CD4-positive, alpha-beta T cell (primary cell): ENCODE measurements at regions not wholly inside any gene's neighbourhood (a gene's known extent, or its start where the extent isn't known, plus 50 kb on each side); places are given as distances from the start of the nearest gene placed in this dataset.

Experiments used
- ATAC-seq: fragments of 200-7000 bp; cut with Tn5 transposase; one replicate; pipeline ENCODE4 v1.10.0; 2022; ENCODE audit warnings: mild to moderate bottlenecking; ENCODE audit not compliant: poor library complexity
- CTCF ChIA-PET: fragments of 350-600 bp; sonication (Branson Sonifier 250); formaldehyde crosslinking; loops from one replicate; lab custom pipeline; 2021; ENCODE audit warnings: antibody characterized with exemption, inconsistent platforms; lab: Charles Lee
- POLR2A ChIA-PET: fragments of 350-600 bp; sonication (Branson Sonifier 250); formaldehyde crosslinking; loops from one replicate; lab custom pipeline; 2021; ENCODE audit warnings: antibody characterized with exemption, inconsistent platforms; lab: Charles Lee
- DNase-seq, 14 experiments: peaks; one replicate each; pipeline ENCODE4 v3.0.0-alpha.2; 2013 to 2020; ENCODE audit warnings: mixed read lengths in 2 of 14
- H3K27ac ChIP-seq, 2 donors: one replicate each; pipeline versions ENCODE4 v1.5.1 to v1.7.0; 2013; ENCODE audit warnings: low read length in 2 of 2, low read depth in 1 of 2, mild to moderate bottlenecking in 1 of 2
- H3K27me3 ChIP-seq, 2 experiments: 1 replicate in 1 of 2; 2 replicates in 1 of 2; pipeline versions ENCODE4 v1.6.1 to v1.7.0; 2013; ENCODE audit warnings: low read length in 2 of 2, control low read depth in 1 of 2, mild to moderate bottlenecking in 1 of 2, moderate library complexity in 1 of 2; ENCODE audit not compliant: insufficient read depth in 2 of 2, control insufficient read depth in 1 of 2
- H3K36me3 ChIP-seq: one replicate; pipeline ENCODE4 v1.6.1; 2013; ENCODE audit warnings: low read length, control low read depth; ENCODE audit not compliant: insufficient read depth
- H3K4me1 ChIP-seq: one replicate; pipeline ENCODE4 v1.6.1; 2013; ENCODE audit warnings: low read length, control low read depth; ENCODE audit not compliant: insufficient read depth
- H3K4me3 ChIP-seq: one replicate; pipeline ENCODE4 v1.5.1; 2013; ENCODE audit warnings: mild to moderate bottlenecking, low read length, moderate library complexity
- H3K9me3 ChIP-seq, 2 experiments: 1 replicate in 1 of 2; 2 replicates in 1 of 2; pipeline versions ENCODE4 v1.6.1 to v1.7.0; 2013; ENCODE audit warnings: low read length in 2 of 2, mild to moderate bottlenecking in 2 of 2, control low read depth in 1 of 2, moderate library complexity in 1 of 2; ENCODE audit not compliant: control insufficient read depth in 1 of 2, insufficient read depth in 1 of 2
- H3K27ac Mint-ChIP-seq: one replicate; pipeline ENCODE4 v1.8.0; 2020; ENCODE audit warnings: mixed read lengths
- H3K27me3 Mint-ChIP-seq: one replicate; pipeline ENCODE4 v1.8.0; 2021; ENCODE audit warnings: mixed read lengths
- H3K36me3 Mint-ChIP-seq: one replicate; pipeline ENCODE4 v1.8.0; 2021; ENCODE audit warnings: low read depth, mixed read lengths
- H3K4me1 Mint-ChIP-seq: one replicate; pipeline ENCODE4 v1.8.0; 2021; ENCODE audit warnings: low read depth, mixed read lengths
- H3K4me3 Mint-ChIP-seq: one replicate; pipeline ENCODE4 v1.8.0; 2020; ENCODE audit warnings: mild to moderate bottlenecking, mixed read lengths
- H3K9me3 Mint-ChIP-seq: one replicate; pipeline ENCODE4 v1.8.0; 2020; ENCODE audit warnings: mixed read lengths
- intact Hi-C, 2 experiments: fragments of 100-400 bp; cut with DNase I in 1 of 2; cut with micrococcal nuclease in 1 of 2; formaldehyde crosslinking; loops; one replicate each; pipeline versions ENCODE4 v1.15.1 to v1.9.0; 2023 to 2025; cut with DNase I, micrococcal nuclease
- TF ChIP-seq, protein P1 (sequence below): fragments of 200-600 bp; IDR thresholded peaks from one replicate; pipeline ENCODE4 v1.8.0; 2022; ENCODE audit warnings: antibody characterized with exemption, mild to moderate bottlenecking

DNA sequence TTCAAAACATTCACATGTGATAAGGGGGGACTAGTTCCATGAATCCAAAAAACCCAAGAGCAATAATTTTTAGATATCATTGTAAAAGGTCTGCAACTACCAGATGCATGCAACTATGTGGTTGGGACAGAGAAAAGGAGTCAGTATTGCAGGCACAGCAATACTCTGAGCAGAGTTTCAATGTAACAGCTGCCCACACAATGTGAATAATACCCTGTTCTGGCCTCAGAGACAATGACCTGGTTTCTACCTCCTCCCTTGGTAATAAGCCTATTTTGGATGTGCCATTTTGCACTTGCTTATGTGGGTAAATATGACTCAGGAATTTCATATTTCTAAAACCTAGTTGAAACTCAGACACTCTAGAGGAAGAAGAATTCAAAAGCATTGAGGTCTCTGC lies 194.8 kb upstream of the RASGEF1B start:
- H3K9me3 ChIP-seq: no peaks in the 10 kb centered on the region
- Mint-ChIP-seq H3K27me3 (no peaks in the 10 kb centered on the region), H3K36me3 (no peaks in the 10 kb centered on the region), H3K9me3 (no peaks in the 10 kb centered on the region), H3K4me3 (no peak overlapping the region), H3K27ac (no peak overlapping the region), H3K4me1 (no peaks in the 10 kb centered on the region)
- ATAC-seq (no peak), DNase-seq (no peak)
- TF ChIP-seq, protein P1, sequence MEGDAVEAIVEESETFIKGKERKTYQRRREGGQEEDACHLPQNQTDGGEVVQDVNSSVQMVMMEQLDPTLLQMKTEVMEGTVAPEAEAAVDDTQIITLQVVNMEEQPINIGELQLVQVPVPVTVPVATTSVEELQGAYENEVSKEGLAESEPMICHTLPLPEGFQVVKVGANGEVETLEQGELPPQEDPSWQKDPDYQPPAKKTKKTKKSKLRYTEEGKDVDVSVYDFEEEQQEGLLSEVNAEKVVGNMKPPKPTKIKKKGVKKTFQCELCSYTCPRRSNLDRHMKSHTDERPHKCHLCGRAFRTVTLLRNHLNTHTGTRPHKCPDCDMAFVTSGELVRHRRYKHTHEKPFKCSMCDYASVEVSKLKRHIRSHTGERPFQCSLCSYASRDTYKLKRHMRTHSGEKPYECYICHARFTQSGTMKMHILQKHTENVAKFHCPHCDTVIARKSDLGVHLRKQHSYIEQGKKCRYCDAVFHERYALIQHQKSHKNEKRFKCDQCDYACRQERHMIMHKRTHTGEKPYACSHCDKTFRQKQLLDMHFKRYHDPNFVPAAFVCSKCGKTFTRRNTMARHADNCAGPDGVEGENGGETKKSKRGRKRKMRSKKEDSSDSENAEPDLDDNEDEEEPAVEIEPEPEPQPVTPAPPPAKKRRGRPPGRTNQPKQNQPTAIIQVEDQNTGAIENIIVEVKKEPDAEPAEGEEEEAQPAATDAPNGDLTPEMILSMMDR: no peak
- H3K36me3 ChIP-seq: no peaks in the 10 kb centered on the region
- H3K4me1 ChIP-seq: no peaks in the 10 kb centered on the region
- POLR2A ChIA-PET: interaction anchor here (0.5 kb wide), 1 partner anchor 28 kb away, joined by 3 read pairs; no protein-coding TSS in a partner anchor
- CTCF ChIA-PET: no interaction called here
- H3K27me3 ChIP-seq: no peaks in the 10 kb centered on the region
- no peak overlapping the region for H3K4me3 ChIP-seq
- intact Hi-C loops: loop anchor here in 1 of 2 experiments (2.0 kb wide), 1 partner anchor 54 kb away; no protein-coding TSS in a partner anchor
- H3K27ac ChIP-seq: no peak overlapping the region

DNA sequence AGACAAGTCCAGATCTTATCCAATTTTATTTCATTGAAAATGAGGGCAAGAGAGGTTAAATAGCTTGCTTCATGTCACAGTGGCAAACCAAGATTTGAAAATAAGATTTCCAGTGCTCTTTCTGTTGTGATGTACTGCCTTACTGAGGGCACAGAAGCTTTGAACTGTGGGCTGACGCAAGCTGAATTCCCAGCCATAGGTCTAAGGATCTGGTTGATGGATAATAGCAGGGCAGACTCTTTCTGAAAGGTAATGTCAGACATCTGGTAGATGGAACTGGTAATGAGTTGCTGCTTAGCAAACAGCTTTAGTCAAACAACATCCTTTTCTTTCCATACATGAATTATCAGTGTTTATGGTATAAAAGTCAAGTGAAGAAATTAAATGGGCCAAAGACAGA lies 193.9 kb upstream of the RASGEF1B start:
- H3K36me3 Mint-ChIP-seq: no peaks in the 10 kb centered on the region
- CTCF ChIA-PET: interaction anchor here (1.2 kb wide), 1 partner anchor 199 kb away, joined by 3 read pairs; no protein-coding TSS in a partner anchor

DNA sequence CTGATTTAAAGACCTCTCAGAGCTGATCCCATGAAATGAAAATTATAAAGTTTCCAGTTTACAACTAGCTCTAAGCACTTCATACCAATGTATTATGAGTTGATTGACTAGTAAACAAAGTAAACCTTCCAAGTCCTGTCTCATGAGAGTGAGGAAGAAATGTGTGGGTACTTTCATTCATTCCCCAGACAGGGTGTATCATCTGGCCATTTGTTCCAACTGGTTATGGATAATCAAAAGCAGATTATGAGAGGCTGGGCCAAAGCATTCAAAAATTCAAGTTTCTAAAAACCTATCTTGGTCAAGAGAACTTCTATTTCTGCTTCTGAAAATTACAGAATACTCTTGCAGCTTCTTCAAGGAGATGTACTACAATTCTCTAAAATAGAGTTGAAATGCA lies 193.3 kb upstream of the RASGEF1B start:
- intact Hi-C loops: no loop called here
- H3K4me3 Mint-ChIP-seq: no peak overlapping the region
- no peak for DNase-seq

More for the DNA sequence above, 193.9 kb upstream of the RASGEF1B start:
- H3K9me3 Mint-ChIP-seq: no peaks in the 10 kb centered on the region
- POLR2A ChIA-PET: interaction anchor here (0.5 to 1.4 kb wide), 3 partner anchors 8 to 28 kb away, joined by 3 read pairs; no protein-coding TSS in a partner anchor
- no peaks in the 10 kb centered on the region for H3K4me1 ChIP-seq
- intact Hi-C loops: loop anchor here in 1 of 2 experiments (2.0 kb wide), 1 partner anchor 53 kb away; no protein-coding TSS in a partner anchor
- H3K36me3 ChIP-seq: no peaks in the 10 kb centered on the region
- TF ChIP-seq, protein P1: no peak
- no peaks in the 10 kb centered on the region for H3K9me3 ChIP-seq
- no peak for DNase-seq
- ATAC-seq: no peak
- no peak overlapping the region for H3K27ac Mint-ChIP-seq
- no peaks in the 10 kb centered on the region for H3K27me3 Mint-ChIP-seq
- no peaks in the 10 kb centered on the region for H3K4me1 Mint-ChIP-seq
- no peak overlapping the region for H3K27ac ChIP-seq
- H3K27me3 ChIP-seq: no peaks in the 10 kb centered on the region
- H3K4me3 ChIP-seq: no peak overlapping the region
- no peak overlapping the region for H3K4me3 Mint-ChIP-seq

More for the DNA sequence above, 193.3 kb upstream of the RASGEF1B start:
- Histone ChIP-seq H3K27me3 (no peaks in the 10 kb centered on the region), H3K36me3 (no peaks in the 10 kb centered on the region), H3K27ac (no peak overlapping the region), H3K4me1 (no peaks in the 10 kb centered on the region), H3K9me3 (no peaks in the 10 kb centered on the region), H3K4me3 (no peak overlapping the region)
- H3K27ac Mint-ChIP-seq: no peak overlapping the region
- no peaks in the 10 kb centered on the region for H3K4me1 Mint-ChIP-seq
- POLR2A ChIA-PET: interaction anchor here (1.4 kb wide), 1 partner anchor 14 kb away, joined by 3 read pairs; no protein-coding TSS in a partner anchor
- no peak for ATAC-seq
- TF ChIP-seq, protein P1: no peak
- H3K9me3 Mint-ChIP-seq: no peaks in the 10 kb centered on the region
- no peaks in the 10 kb centered on the region for H3K36me3 Mint-ChIP-seq
- H3K27me3 Mint-ChIP-seq: no peaks in the 10 kb centered on the region
- CTCF ChIA-PET: interaction anchor here (1.2 kb wide), 1 partner anchor 198 kb away, joined by 3 read pairs; no protein-coding TSS in a partner anchor
